ENCODE measurements at regions not wholly inside any gene's neighbourhood (a gene's known extent, or its start where the extent isn't known, plus 50 kb on each side); places are given as distances from the start of the nearest gene placed in this dataset.

DNA sequence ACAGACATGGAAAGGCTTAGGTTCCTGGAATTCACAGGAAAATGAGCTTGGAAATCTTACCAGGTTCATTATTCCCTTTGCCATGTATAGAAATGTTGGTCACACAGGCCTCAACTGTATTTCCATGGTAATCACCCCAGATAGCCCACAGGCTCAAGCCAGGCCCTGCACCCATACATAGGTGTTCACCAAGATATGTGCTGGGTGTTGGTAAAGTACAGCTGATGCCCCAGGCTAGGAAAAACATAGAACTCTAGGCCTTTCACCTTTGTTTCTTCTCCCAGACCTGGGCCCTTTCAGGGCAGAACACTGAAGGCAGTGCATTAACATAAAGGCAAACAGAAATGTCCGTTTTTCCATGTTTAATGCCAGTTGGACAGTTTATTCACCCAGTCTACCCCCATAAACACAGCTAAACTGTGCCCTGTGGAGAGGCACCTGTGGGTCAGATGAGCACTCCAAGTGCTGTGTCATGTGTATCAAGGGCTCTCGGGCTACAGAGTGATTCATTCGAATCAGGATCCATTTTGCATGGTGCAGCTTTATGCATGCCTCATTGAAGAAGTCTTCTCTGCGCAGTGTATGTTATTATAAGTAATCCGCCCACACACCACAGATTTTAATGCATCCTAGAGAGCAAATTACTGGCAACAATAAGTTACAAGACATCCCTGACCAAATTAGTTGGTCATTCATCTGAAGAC lies 93.4 kb upstream of the SLC30A5 start:
- TF ChIP-seq MYC (IDR thresholded peaks at IDR 0.05; ENCODE audit: low read depth, low read length): no peak
- TF ChIP-seq, protein P1, sequence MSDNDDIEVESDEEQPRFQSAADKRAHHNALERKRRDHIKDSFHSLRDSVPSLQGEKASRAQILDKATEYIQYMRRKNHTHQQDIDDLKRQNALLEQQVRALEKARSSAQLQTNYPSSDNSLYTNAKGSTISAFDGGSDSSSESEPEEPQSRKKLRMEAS (IDR thresholded peaks at IDR 0.05; ENCODE audit: low read depth, low read length): no peak
- TF ChIP-seq POLR2A (IDR thresholded peaks at IDR 0.05; ENCODE audit: extremely low read depth, insufficient read length): no peak
- TF ChIP-seq, protein P2, sequence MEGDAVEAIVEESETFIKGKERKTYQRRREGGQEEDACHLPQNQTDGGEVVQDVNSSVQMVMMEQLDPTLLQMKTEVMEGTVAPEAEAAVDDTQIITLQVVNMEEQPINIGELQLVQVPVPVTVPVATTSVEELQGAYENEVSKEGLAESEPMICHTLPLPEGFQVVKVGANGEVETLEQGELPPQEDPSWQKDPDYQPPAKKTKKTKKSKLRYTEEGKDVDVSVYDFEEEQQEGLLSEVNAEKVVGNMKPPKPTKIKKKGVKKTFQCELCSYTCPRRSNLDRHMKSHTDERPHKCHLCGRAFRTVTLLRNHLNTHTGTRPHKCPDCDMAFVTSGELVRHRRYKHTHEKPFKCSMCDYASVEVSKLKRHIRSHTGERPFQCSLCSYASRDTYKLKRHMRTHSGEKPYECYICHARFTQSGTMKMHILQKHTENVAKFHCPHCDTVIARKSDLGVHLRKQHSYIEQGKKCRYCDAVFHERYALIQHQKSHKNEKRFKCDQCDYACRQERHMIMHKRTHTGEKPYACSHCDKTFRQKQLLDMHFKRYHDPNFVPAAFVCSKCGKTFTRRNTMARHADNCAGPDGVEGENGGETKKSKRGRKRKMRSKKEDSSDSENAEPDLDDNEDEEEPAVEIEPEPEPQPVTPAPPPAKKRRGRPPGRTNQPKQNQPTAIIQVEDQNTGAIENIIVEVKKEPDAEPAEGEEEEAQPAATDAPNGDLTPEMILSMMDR (IDR thresholded peaks at IDR 0.05; ENCODE audit: low read depth, low read length): no peak
- DNase-seq (ENCODE audit: low read depth): no peak
- H3K4me3 ChIP-seq (ENCODE audit: low read depth, low read length): no peak overlapping the region

DNA sequence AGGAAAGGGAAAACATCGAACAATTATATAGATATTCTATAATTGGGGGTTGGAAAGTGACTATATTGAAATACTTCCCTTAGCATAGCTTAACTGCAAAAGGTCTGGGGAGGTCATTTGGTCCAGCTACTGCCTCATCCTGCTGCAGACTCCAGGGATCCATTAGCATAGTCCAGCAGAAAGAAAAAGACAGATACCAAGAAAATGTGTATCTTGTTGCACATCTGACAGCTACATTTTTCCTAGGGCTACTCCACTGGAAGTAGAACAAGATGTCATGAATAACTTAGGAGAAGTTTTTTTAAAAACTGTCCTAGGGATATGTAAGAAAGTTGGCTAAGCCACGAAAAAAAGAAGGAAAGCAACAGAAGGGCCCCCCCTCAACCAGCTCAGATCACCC lies 92.9 kb upstream of the SLC30A5 start:
- DNase-seq (ENCODE audit: low read depth): no peak
- TF ChIP-seq, protein P1 (IDR thresholded peaks at IDR 0.05; ENCODE audit: low read depth, low read length): no peak
- TF ChIP-seq POLR2A (IDR thresholded peaks at IDR 0.05; ENCODE audit: extremely low read depth, insufficient read length) (no peak), MYC (IDR thresholded peaks at IDR 0.05; ENCODE audit: low read depth, low read length) (no peak)
- TF ChIP-seq, protein P2 (IDR thresholded peaks at IDR 0.05; ENCODE audit: low read depth, low read length): no peak
- no peak overlapping the region for H3K4me3 ChIP-seq (ENCODE audit: low read depth, low read length)

DNA sequence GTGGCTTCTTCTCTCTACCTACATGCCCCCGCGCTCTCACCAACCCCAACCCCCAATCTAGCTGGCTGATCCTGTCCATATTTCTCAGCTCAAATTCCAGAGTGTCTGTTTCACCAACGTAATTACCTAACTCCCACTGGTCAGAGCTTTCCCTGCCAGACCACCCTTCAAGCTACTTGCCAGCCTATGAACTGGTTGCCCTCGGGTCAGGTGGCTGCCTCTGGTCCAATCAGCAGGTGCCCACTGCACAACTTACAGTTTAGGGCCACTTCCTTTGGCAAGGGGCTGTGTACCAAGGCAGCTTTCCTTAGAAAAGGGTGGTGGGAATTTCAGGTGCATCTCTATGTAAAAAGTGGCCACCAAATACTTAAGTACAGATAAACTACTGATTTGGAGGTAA lies 92.2 kb upstream of the SLC30A5 start:
- TF ChIP-seq, protein P2 (IDR thresholded peaks at IDR 0.05; ENCODE audit: low read depth, low read length): no peak
- TF ChIP-seq, protein P1 (IDR thresholded peaks at IDR 0.05; ENCODE audit: low read depth, low read length): no peak
- no peak for TF ChIP-seq MYC (IDR thresholded peaks at IDR 0.05; ENCODE audit: low read depth, low read length)
- no peak for TF ChIP-seq POLR2A (IDR thresholded peaks at IDR 0.05; ENCODE audit: extremely low read depth, insufficient read length)
- DNase-seq (ENCODE audit: low read depth): no peak
- H3K4me3 ChIP-seq (ENCODE audit: low read depth, low read length): no peak overlapping the region

DNA sequence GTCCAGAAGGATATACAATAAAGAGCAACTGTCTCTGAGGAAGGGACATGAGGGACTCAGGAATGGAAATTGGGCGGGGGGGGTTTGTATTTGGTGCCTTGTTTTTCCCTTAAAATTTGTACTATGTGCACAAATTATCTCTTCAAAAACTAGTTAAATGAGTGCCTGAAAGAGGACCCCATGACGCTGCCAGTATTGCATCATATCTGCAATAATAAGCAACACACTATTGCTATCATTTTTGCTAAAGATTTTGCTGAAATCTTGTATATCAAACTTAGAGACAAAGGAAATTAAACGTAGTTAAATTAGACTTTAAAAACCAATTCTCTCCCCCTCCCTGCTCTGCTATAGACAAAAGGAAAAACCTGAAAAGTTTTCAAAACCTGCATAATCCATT lies 89.7 kb upstream of the SLC30A5 start:
- DNase-seq (ENCODE audit: low read depth): no peak
- H3K4me3 ChIP-seq (ENCODE audit: low read depth, low read length): no peak overlapping the region
- TF ChIP-seq POLR2A (IDR thresholded peaks at IDR 0.05; ENCODE audit: extremely low read depth, insufficient read length): no peak
- TF ChIP-seq, protein P1 (IDR thresholded peaks at IDR 0.05; ENCODE audit: low read depth, low read length): no peak

DNA sequence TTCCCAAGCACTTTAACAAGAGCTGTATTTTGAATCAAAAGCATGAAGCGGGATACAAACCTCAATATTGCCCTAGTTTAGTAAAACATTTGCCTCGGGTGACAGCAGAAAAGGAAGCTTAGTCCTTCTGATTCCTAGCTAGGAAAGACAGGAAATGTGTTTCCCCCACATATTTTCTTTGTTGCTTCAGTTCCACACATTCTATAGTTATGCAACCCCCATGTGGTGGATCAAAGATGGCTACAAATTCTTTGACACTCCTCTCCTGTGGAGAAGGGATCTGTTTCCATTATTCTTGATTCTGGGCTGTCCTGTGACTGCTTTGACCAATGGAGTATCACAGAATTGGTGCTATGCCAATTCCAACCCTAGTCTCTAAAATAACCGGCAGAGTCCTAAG lies 89.1 kb upstream of the SLC30A5 start:
- DNase-seq (ENCODE audit: low read depth): no peak
- TF ChIP-seq MYC (IDR thresholded peaks at IDR 0.05; ENCODE audit: low read depth, low read length) (no peak), POLR2A (IDR thresholded peaks at IDR 0.05; ENCODE audit: extremely low read depth, insufficient read length) (no peak)
- TF ChIP-seq, protein P1 (IDR thresholded peaks at IDR 0.05; ENCODE audit: low read depth, low read length): no peak
- TF ChIP-seq, protein P2 (IDR thresholded peaks at IDR 0.05; ENCODE audit: low read depth, low read length): no peak

DNA sequence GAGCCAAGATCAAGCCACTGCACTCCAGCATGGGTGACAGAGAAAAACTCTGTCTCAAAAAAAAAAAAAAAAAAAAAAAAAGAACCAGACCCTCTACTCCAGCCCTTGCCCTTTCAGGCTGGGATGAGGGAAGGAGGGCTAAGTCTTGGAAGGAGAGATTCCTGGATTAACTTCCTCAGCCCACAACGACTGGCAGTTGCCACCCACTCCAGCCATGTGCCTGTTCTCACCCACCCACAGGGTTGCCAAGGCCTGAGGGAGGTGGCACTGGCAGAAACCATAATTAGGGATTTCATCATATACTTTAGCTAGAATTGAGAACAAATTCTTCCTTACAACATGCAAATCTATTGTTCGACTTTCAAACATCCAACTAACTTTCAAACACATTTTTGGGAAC lies 87.8 kb upstream of the SLC30A5 start:
- TF ChIP-seq, protein P1 (IDR thresholded peaks at IDR 0.05; ENCODE audit: low read depth, low read length): no peak
- TF ChIP-seq MYC (IDR thresholded peaks at IDR 0.05; ENCODE audit: low read depth, low read length) (no peak), POLR2A (IDR thresholded peaks at IDR 0.05; ENCODE audit: extremely low read depth, insufficient read length) (no peak)
- TF ChIP-seq, protein P2 (IDR thresholded peaks at IDR 0.05; ENCODE audit: low read depth, low read length): no peak
- no peak for DNase-seq (ENCODE audit: low read depth)
- H3K4me3 ChIP-seq (ENCODE audit: low read depth, low read length): no peak overlapping the region

More for the DNA sequence above, 89.1 kb upstream of the SLC30A5 start:
- H3K4me3 ChIP-seq (ENCODE audit: low read depth, low read length): no peak overlapping the region
